WTC11 (cell line): ENCODE measurements at regions not wholly inside any gene's neighbourhood (a gene's known extent, or its start where the extent isn't known, plus 50 kb on each side); places are given as distances from the start of the nearest gene placed in this dataset.

Experiments
- ARID4B ChIP-seq: sonication (generic); formaldehyde crosslinking; IDR thresholded peaks from 2 replicates; pipeline ENCODE4 v1.8.0; 2023; ENCODE audit warnings: missing genetic modification reagents, mild to moderate bottlenecking, borderline replicate concordance
- ATF1 ChIP-seq: sonication (generic); formaldehyde crosslinking; IDR thresholded peaks from 2 replicates; pipeline ENCODE4 v1.8.1; 2023; ENCODE audit warnings: mild to moderate bottlenecking, moderate library complexity, missing genetic modification reagents
- ATF2 ChIP-seq: sonication (generic); formaldehyde crosslinking; IDR thresholded peaks from 2 replicates; pipeline ENCODE4 v1.8.1; 2022; ENCODE audit warnings: low read depth, missing genetic modification reagents, borderline replicate concordance
- CBFB ChIP-seq: sonication (generic); formaldehyde crosslinking; IDR thresholded peaks from 2 replicates; pipeline ENCODE4 v1.8.1; 2022; ENCODE audit warnings: mild to moderate bottlenecking, low read depth, missing genetic modification reagents
- E2F4 ChIP-seq: sonication (generic); formaldehyde crosslinking; IDR thresholded peaks from 2 replicates; pipeline ENCODE4 v1.8.1; 2022; ENCODE audit warnings: low read depth, mild to moderate bottlenecking, moderate library complexity, missing genetic modification reagents, borderline replicate concordance
- ETV6 ChIP-seq: sonication (generic); formaldehyde crosslinking; IDR thresholded peaks from 2 replicates; pipeline ENCODE4 v1.8.1; 2022; ENCODE audit warnings: mild to moderate bottlenecking, missing genetic modification reagents
- GABPB1 ChIP-seq: sonication (generic); formaldehyde crosslinking; IDR thresholded peaks from 2 replicates; pipeline ENCODE4 v1.8.1; 2023; ENCODE audit warnings: mild to moderate bottlenecking, missing genetic modification reagents
- GRHL2 ChIP-seq: fragments of 250-450 bp; sonication (Bioruptor Pico); IDR thresholded peaks from 2 replicates; pipeline ENCODE4 v1.8.0; 2022; ENCODE audit warnings: mild to moderate bottlenecking, moderate library complexity; ENCODE audit not compliant: insufficient replicate concordance, severe bottlenecking
- HMGA2 ChIP-seq: fragments of 250-450 bp; sonication (Bioruptor Pico); IDR thresholded peaks from 2 replicates; pipeline ENCODE4 v1.4.0; 2021; ENCODE audit warnings: mild to moderate bottlenecking, moderate library complexity
- IRF1 ChIP-seq: sonication (generic); formaldehyde crosslinking; IDR thresholded peaks from 2 replicates; pipeline ENCODE4 v1.8.0; 2023; ENCODE audit warnings: missing genetic modification reagents
- MXD4 ChIP-seq: fragments of 250-450 bp; sonication (Bioruptor Pico); IDR thresholded peaks from 2 replicates; pipeline ENCODE4 v1.8.0; 2021; ENCODE audit warnings: mild to moderate bottlenecking, moderate library complexity, borderline replicate concordance
- MYBL2 ChIP-seq: sonication (generic); formaldehyde crosslinking; IDR thresholded peaks from 2 replicates; pipeline ENCODE4 v1.8.1; 2023; ENCODE audit warnings: mild to moderate bottlenecking, moderate library complexity, missing genetic modification reagents
- NR1H2 ChIP-seq: sonication (generic); formaldehyde crosslinking; IDR thresholded peaks from 2 replicates; pipeline ENCODE4 v1.9.0; 2021; ENCODE audit warnings: mild to moderate bottlenecking, moderate library complexity, missing genetic modification reagents
- NR3C1 ChIP-seq: sonication (generic); formaldehyde crosslinking; conservative IDR thresholded peaks from 2 replicates; pipeline ENCODE4 v1.8.1; 2023; ENCODE audit warnings: low read depth, mild to moderate bottlenecking, missing genetic modification reagents
- PRDM15 ChIP-seq: sonication (generic); formaldehyde crosslinking; IDR thresholded peaks from 2 replicates; pipeline ENCODE4 v1.8.0; 2022; ENCODE audit warnings: missing genetic modification reagents
- SP1 ChIP-seq: sonication (generic); formaldehyde crosslinking; conservative IDR thresholded peaks from 2 replicates; pipeline ENCODE4 v1.8.1; 2022; ENCODE audit warnings: missing genetic modification reagents
- USF2 ChIP-seq: sonication (generic); formaldehyde crosslinking; IDR thresholded peaks from 2 replicates; pipeline ENCODE4 v1.8.1; 2023; ENCODE audit warnings: mild to moderate bottlenecking, missing genetic modification reagents, moderate library complexity
- ZMAT4 ChIP-seq: fragments of 250-450 bp; sonication (Bioruptor Pico); IDR thresholded peaks from 2 replicates; pipeline ENCODE4 v1.9.0; 2021; ENCODE audit warnings: mild to moderate bottlenecking
- ZNF138 ChIP-seq: sonication (generic); formaldehyde crosslinking; conservative IDR thresholded peaks from 2 replicates; pipeline ENCODE4 v1.8.1; 2022; ENCODE audit warnings: mild to moderate bottlenecking, moderate library complexity, missing genetic modification reagents
- ZNF232 ChIP-seq: sonication (generic); formaldehyde crosslinking; IDR thresholded peaks from 2 replicates; pipeline ENCODE4 v1.8.0; 2022; ENCODE audit warnings: mild to moderate bottlenecking, missing genetic modification reagents
- ZNF263 ChIP-seq: sonication (generic); formaldehyde crosslinking; IDR thresholded peaks from 2 replicates; pipeline ENCODE4 v1.8.1; 2022; ENCODE audit warnings: low read depth, mild to moderate bottlenecking, moderate library complexity, missing genetic modification reagents
- ZNF512 ChIP-seq: sonication (generic); formaldehyde crosslinking; IDR thresholded peaks from 2 replicates; pipeline ENCODE4 v1.8.1; 2022; ENCODE audit warnings: missing genetic modification reagents, borderline replicate concordance
- ZNF671 ChIP-seq: fragments of 250-450 bp; sonication (Bioruptor Pico); IDR thresholded peaks from 2 replicates; pipeline ENCODE4 v1.8.0; 2021; ENCODE audit warnings: mild to moderate bottlenecking

- TF ChIP-seq GRHL2 (CRISPR knock-in tag) (no peak), MYBL2 (peak; percentile 32; the same call in 1 of the 2 replicates), ZNF512 (CRISPR knock-in tag) (no peak), ZMAT4 (no peak), SP1 (CRISPR knock-in tag) (peak; percentile 44; the same call in 1 of the 2 replicates), CBFB (no peak), ATF2 (CRISPR knock-in tag) (peak; percentile 82; the same call in 1 of the 2 replicates), HMGA2 (CRISPR knock-in tag) (no peak), MXD4 (CRISPR knock-in tag) (no peak), GABPB1 (CRISPR knock-in tag) (peak; percentile 74), ATF1 (CRISPR knock-in tag) (no peak), USF2 (CRISPR knock-in tag) (no peak), ZNF232 (CRISPR knock-in tag) (peak; percentile 60; the same call in 1 of the 2 replicates), NR3C1 (CRISPR knock-in tag) (0 out of 2 replicates have a peak, but pooled peaks have one; percentile 51), ARID4B (CRISPR knock-in tag) (peak; percentile 72; the same call in 1 of the 2 replicates), PRDM15 (CRISPR knock-in tag) (peak; percentile 71), ZNF671 (CRISPR knock-in tag) (no peak), ETV6 (CRISPR knock-in tag) (peak; percentile 91; the same call in 1 of the 2 replicates), NR1H2 (CRISPR knock-in tag) (0 out of 2 replicates have a peak, but pooled peaks have one; percentile 42), IRF1 (CRISPR knock-in tag) (peak; percentile 95), ZNF138 (CRISPR knock-in tag) (no peak), ZNF263 (0 out of 2 replicates have a peak, but pooled peaks have one; percentile 55), E2F4 (CRISPR knock-in tag) (0 out of 2 replicates have a peak, but pooled peaks have one; percentile 72)
Observed at GRCh38 chr3:194070634-194071409, 65.1 kb upstream of the HES1 start (continued).
